ENCODE measurements at regions not wholly inside any gene's neighbourhood (a gene's known extent, or its start where the extent isn't known, plus 50 kb on each side); places are given as distances from the start of the nearest gene placed in this dataset.

GRCh38 chr10:128912568-128913311, 554.3 kb upstream of the MGMT start:
- Histone ChIP-seq H3K9me2 (ENCODE audit: insufficient read depth) (no peaks in the 10 kb centered on the region), H2AFZ (ENCODE audit: low read depth, low read length, poor library complexity, severe bottlenecking) (no peak overlapping the region), H3K27ac (ENCODE audit: low read depth, low read length) (no peak overlapping the region), H3K9ac (ENCODE audit: low read length) (no peak overlapping the region), H4K20me1 (ENCODE audit: insufficient read depth) (no peaks in the 10 kb centered on the region), H3K4me2 (ENCODE audit: low read length) (no peak overlapping the region), H3K27me3 (ENCODE audit: insufficient read depth, low read length) (peaks cover 19% of the 10 kb centered on the region; the same call in 1 of the 2 replicates), H3K4me1 (ENCODE audit: control insufficient read depth in 1 of 2, insufficient read depth in 2 of 2, low read length in 2 of 2) (no peaks in the 10 kb centered on the region), H3K9me3 (ENCODE audit: control insufficient read depth in 1 of 2, insufficient read depth in 1 of 2, low read depth in 1 of 2, low read length in 2 of 2) (no peaks in the 10 kb centered on the region), H3K4me3 (replicated peaks in 1 of 2; ENCODE audit: low read depth in 1 of 2, low read length in 2 of 2) (no peak overlapping the region), H3K79me2 (ENCODE audit: insufficient read depth, low read length) (no peaks in the 10 kb centered on the region), H3K36me3 (ENCODE audit: control insufficient read depth in 1 of 2, insufficient read depth in 2 of 2, low read length in 2 of 2) (no peaks in the 10 kb centered on the region)
- ChIA-PET RAD21 (ENCODE audit: low non-redundant PET in 1 of 2, low total read pairs in 2 of 2, uncharacterized antibody in 2 of 2, unreplicated experiment in 2 of 2) (no interaction called here), POLR2A (no interaction called here), CTCF (no interaction called here)
- no peak for DNase-seq (ENCODE audit: low read depth, low spot score)
- intact Hi-C loops (cut with micrococcal nuclease), result no loop called here
- ATAC-seq, result no peak
- TF ChIP-seq REST (IDR thresholded peaks at IDR 0.05; ENCODE audit: low read depth) (no peak), YY1 (IDR thresholded peaks at IDR 0.05; ENCODE audit: extremely low read depth, insufficient replicate concordance, low read depth, low read length) (no peak), SIN3A (IDR thresholded peaks at IDR 0.05; ENCODE audit: low read depth) (no peak)
- BruUV-seq (replicated peaks), result no TSS peak

- ChIA-PET CTCF (no interaction called here), RAD21 (ENCODE audit: low non-redundant PET in 1 of 2, low total read pairs in 2 of 2, uncharacterized antibody in 2 of 2, unreplicated experiment in 2 of 2) (no interaction called here), POLR2A (no interaction called here)
- Histone ChIP-seq H3K4me3 (replicated peaks in 1 of 2; ENCODE audit: low read depth in 1 of 2, low read length in 2 of 2) (no peak overlapping the region), H2AFZ (ENCODE audit: low read depth, low read length, poor library complexity, severe bottlenecking) (no peak overlapping the region), H3K9me3 (ENCODE audit: control insufficient read depth in 1 of 2, insufficient read depth in 1 of 2, low read depth in 1 of 2, low read length in 2 of 2) (no peaks in the 10 kb centered on the region), H4K20me1 (ENCODE audit: insufficient read depth) (no peaks in the 10 kb centered on the region), H3K9me2 (ENCODE audit: insufficient read depth) (no peaks in the 10 kb centered on the region), H3K4me1 (ENCODE audit: control insufficient read depth in 1 of 2, insufficient read depth in 2 of 2, low read length in 2 of 2) (no peaks in the 10 kb centered on the region), H3K79me2 (ENCODE audit: insufficient read depth, low read length) (no peaks in the 10 kb centered on the region), H3K27me3 (ENCODE audit: insufficient read depth, low read length) (peaks cover 19% of the 10 kb centered on the region; the same call in 1 of the 2 replicates), H3K27ac (ENCODE audit: low read depth, low read length) (no peak overlapping the region), H3K9ac (ENCODE audit: low read length) (no peak overlapping the region), H3K36me3 (ENCODE audit: control insufficient read depth in 1 of 2, insufficient read depth in 2 of 2, low read length in 2 of 2) (no peaks in the 10 kb centered on the region), H3K4me2 (ENCODE audit: low read length) (no peak overlapping the region)
- intact Hi-C loops (cut with micrococcal nuclease), result no loop called here
- BruUV-seq (replicated peaks), result no TSS peak
- no peak for ATAC-seq
- no peak for TF ChIP-seq RAD21 (IDR thresholded peaks at IDR 0.05; ENCODE audit: low read depth)
- TF ChIP-seq YY1 (IDR thresholded peaks at IDR 0.05; ENCODE audit: extremely low read depth, insufficient replicate concordance, low read depth, low read length), result no peak
- no peak for TF ChIP-seq ZNF274 (IDR thresholded peaks at IDR 0.05; ENCODE audit: low read depth, low read length)
- no peak for TF ChIP-seq POLR2A (IDR thresholded peaks at IDR 0.05; ENCODE audit: borderline replicate concordance, extremely low read depth, insufficient read depth, insufficient read length)
- TF ChIP-seq SP1 (IDR thresholded peaks at IDR 0.05; ENCODE audit: low read depth), result no peak
- no peak for TF ChIP-seq EZH2phosphoT487 (IDR thresholded peaks at IDR 0.05; ENCODE audit: borderline replicate concordance)
- no peak for TF ChIP-seq ZBTB33 (IDR thresholded peaks at IDR 0.05; ENCODE audit: extremely low read depth, insufficient replicate concordance, low read length)
- no peak for TF ChIP-seq FOSL1 (IDR thresholded peaks at IDR 0.05; ENCODE audit: low read depth)
- no peak for TF ChIP-seq EGR1 (IDR thresholded peaks at IDR 0.05; ENCODE audit: low read depth)
- TF ChIP-seq POLR2AphosphoS5 (IDR thresholded peaks at IDR 0.05; ENCODE audit: low read depth, low read length), result no peak
- DNase-seq (ENCODE audit: low read depth, low spot score), result no peak
These were observed 552.4 kb upstream of the MGMT start for GRCh38 chr10:128914681-128915080.
